Right atrium auricular region (tissue), 2 donors: ENCODE measurements at regions not wholly inside any gene's neighbourhood (a gene's known extent, or its start where the extent isn't known, plus 50 kb on each side); places are given as distances from the start of the nearest gene placed in this dataset.

Experiments used
- DNase-seq: peaks from one replicate; pipeline ENCODE4 v3.0.0-alpha.2; 2019; ENCODE audit warnings: low spot score
- H3K27ac ChIP-seq, 2 donors: fragments of 200-600 bp; sonication (generic); 1 replicate in 1 of 2; 2 replicates in 1 of 2; pipeline ENCODE4 v1.5.1; 2016 to 2019
- H3K27me3 ChIP-seq, 2 donors: fragments of 200-600 bp; sonication (generic); one replicate each; pipeline versions ENCODE4 v1.5.1 to v1.6.0; 2017 to 2019
- H3K36me3 ChIP-seq: fragments of 200-600 bp; sonication (generic); one replicate; pipeline ENCODE4 v1.5.1; 2016
- H3K4me1 ChIP-seq, 2 donors: fragments of 200-600 bp; sonication (generic); one replicate each; pipeline versions ENCODE4 v1.5.1 to v1.6.0; 2017 to 2019
- H3K4me3 ChIP-seq, 2 donors: fragments of 200-600 bp; sonication (generic); 1 replicate in 1 of 2; 2 replicates in 1 of 2; pipeline ENCODE4 v1.5.1; 2017 to 2019; ENCODE audit warnings: mild to moderate bottlenecking in 1 of 2, moderate library complexity in 1 of 2
- H3K9me3 ChIP-seq, 2 donors: fragments of 200-600 bp; sonication (generic); one replicate each; pipeline ENCODE4 v1.5.1; 2019
- CTCF ChIP-seq, 2 donors: fragments of 200-600 bp; sonication (generic); IDR thresholded peaks; one replicate each; pipeline ENCODE4 v1.5.1; 2019; ENCODE audit warnings: antibody characterized with exemption in 2 of 2

- H3K27me3 ChIP-seq, result no peaks in the 10 kb centered on the region
- H3K9me3 ChIP-seq, result no peaks in the 10 kb centered on the region
- no peak for TF ChIP-seq CTCF (IDR thresholded peaks at IDR 0.05)
- H3K4me1 ChIP-seq, result no peaks in the 10 kb centered on the region
- H3K27ac ChIP-seq, result no peak overlapping the region
- DNase-seq, result no peak
- no peak overlapping the region for H3K4me3 ChIP-seq
- no peaks in the 10 kb centered on the region for H3K36me3 ChIP-seq
Measured at GRCh38 chr4:36747277-36748129, 466.1 kb downstream of the DTHD1 start.

- Histone ChIP-seq H3K9me3 (no peaks in the 10 kb centered on the region), H3K4me1 (no peaks in the 10 kb centered on the region), H3K36me3 (no peaks in the 10 kb centered on the region), H3K27ac (no peak overlapping the region), H3K4me3 (no peak overlapping the region), H3K27me3 (no peaks in the 10 kb centered on the region)
- no peak for TF ChIP-seq CTCF (IDR thresholded peaks at IDR 0.05)
- no peak for DNase-seq
Measured at GRCh38 chr4:36753048-36753447, 471.6 kb downstream of the DTHD1 start.

GRCh38 chr4:36757580-36758311 lies 476.3 kb downstream of the DTHD1 start:
- no peak for TF ChIP-seq CTCF (IDR thresholded peaks at IDR 0.05)
- no peak overlapping the region for H3K4me3 ChIP-seq

GRCh38 chr4:36758312-36759178 lies 477.1 kb downstream of the DTHD1 start:
- H3K9me3 ChIP-seq, result no peaks in the 10 kb centered on the region
- H3K4me1 ChIP-seq, result no peaks in the 10 kb centered on the region
- H3K27ac ChIP-seq, result no peak overlapping the region
- H3K36me3 ChIP-seq, result no peaks in the 10 kb centered on the region
- H3K27me3 ChIP-seq, result no peaks in the 10 kb centered on the region
- no peak for DNase-seq
- no peak overlapping the region for H3K4me3 ChIP-seq
- TF ChIP-seq CTCF (IDR thresholded peaks at IDR 0.05), result no peak

More at GRCh38 chr4:36757580-36758311, 476.3 kb downstream of the DTHD1 start:
- Histone ChIP-seq H3K9me3 (no peaks in the 10 kb centered on the region), H3K4me1 (no peaks in the 10 kb centered on the region), H3K27me3 (no peaks in the 10 kb centered on the region), H3K36me3 (no peaks in the 10 kb centered on the region), H3K27ac (no peak overlapping the region)
- DNase-seq, result no peak

GRCh38 chr4:36761607-36762006 lies 480.2 kb downstream of the DTHD1 start:
- DNase-seq, result no peak
- Histone ChIP-seq H3K27me3 (no peaks in the 10 kb centered on the region), H3K9me3 (no peaks in the 10 kb centered on the region), H3K4me3 (no peak overlapping the region), H3K27ac (no peak overlapping the region), H3K36me3 (no peaks in the 10 kb centered on the region), H3K4me1 (no peaks in the 10 kb centered on the region)
- TF ChIP-seq CTCF (IDR thresholded peaks at IDR 0.05), result no peak
